ENCODE measurements at regions not wholly inside any gene's neighbourhood (a gene's known extent, or its start where the extent isn't known, plus 50 kb on each side); places are given as distances from the start of the nearest gene placed in this dataset.

- TF ChIP-seq SUZ12 (IDR thresholded peaks at IDR 0.05; ENCODE audit: extremely low read depth, insufficient read depth, insufficient read length), result no peak
- TF ChIP-seq ZNF274 (IDR thresholded peaks at IDR 0.05; ENCODE audit: low read depth, low read length), result no peak
- TF ChIP-seq YY1 (IDR thresholded peaks at IDR 0.05; ENCODE audit: insufficient read depth, insufficient read length), result no peak
These were observed 531.0 kb downstream of the EPHA7 start for GRCh38 chr6:92888316-92888715.
